DMS114 treated with DMSO at 0.1 percent for 48 hours (cell line): ENCODE measurements at regions not wholly inside any gene's neighbourhood (a gene's known extent, or its start where the extent isn't known, plus 50 kb on each side); places are given as distances from the start of the nearest gene placed in this dataset.

Experiments used
- DNase-seq: peaks from one replicate; lab custom pipeline; 2025; ENCODE audit not compliant: unreplicated experiment; lab: John Stamatoyannopoulos, UW

DNA sequence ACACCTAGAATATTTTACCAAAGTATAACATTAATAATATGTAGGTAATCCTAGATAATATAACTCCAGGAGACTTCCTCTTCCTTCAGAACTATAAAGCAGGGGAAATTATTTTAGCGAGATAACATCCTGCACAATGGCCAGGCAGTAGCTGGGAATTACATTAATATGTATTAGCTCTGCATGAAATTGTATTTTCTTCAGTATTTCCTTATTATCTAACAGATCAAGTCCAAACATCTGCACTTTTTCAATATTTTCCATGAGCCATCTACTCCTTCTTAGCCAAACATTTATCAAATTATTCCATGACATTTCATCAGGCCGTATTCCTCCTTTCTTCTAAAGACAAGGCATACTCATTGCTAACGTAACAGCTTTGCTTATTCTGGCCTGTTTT is 98.8 kb upstream of the PCDH9 start:
- no peak for DNase-seq

DNA sequence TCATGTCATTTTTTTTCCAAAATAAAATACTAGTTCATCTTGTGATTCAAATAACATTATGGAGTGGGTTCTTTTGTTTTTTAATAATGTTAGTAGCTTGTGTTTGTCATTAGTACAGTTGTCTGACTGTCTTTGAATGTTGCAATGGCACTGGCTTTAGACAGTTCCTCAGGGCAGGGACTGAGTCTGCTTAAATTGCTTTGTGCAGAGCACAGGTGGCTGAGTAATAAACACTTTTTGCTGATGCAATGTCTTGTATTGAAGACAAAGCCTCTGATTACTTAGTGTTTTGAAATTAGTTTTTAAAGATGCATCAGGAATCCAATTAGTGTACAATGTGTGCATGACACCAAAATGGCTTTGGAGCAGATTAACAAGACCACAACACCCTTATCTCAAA is 88.7 kb upstream of the PCDH9 start:
- no peak for DNase-seq

DNA sequence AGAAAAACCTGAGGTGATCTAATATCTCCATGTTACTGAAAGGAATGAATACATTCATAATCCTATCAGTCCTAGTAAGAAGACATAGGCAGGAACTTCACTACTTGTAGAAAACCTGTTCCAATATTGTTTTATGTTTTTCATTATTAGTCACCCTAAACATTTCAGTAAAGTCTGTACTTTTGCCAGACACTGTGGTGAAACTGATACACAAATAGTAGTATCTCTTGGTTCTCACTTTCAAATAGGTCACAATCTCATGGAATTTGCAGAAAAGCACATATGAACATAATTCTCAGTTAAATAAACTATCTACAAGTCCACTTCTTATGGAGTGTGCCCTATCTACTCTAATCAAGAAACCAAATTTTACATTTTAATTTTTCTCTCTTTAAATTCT is 88.3 kb upstream of the PCDH9 start:
- DNase-seq = no peak

DNA sequence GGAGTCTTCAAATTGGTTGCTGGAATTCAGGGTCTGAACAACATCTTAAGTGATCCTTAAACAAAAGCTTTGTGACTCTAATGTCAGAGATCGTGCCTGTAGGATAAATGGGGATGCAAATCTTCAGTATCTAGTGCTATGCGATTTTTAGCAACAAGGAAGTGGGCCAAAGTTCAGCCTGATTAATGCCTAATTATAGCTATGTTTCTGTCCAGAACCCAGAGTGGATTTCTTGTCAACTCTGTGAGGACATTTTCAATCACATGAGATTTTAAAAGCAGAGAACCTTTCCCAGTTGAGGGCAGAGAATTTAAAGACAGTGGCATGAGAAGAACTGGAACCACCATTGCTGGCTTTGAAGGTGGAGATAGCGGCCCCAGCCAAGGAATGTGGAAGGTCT is 84.3 kb upstream of the PCDH9 start:
- no peak for DNase-seq

DNA sequence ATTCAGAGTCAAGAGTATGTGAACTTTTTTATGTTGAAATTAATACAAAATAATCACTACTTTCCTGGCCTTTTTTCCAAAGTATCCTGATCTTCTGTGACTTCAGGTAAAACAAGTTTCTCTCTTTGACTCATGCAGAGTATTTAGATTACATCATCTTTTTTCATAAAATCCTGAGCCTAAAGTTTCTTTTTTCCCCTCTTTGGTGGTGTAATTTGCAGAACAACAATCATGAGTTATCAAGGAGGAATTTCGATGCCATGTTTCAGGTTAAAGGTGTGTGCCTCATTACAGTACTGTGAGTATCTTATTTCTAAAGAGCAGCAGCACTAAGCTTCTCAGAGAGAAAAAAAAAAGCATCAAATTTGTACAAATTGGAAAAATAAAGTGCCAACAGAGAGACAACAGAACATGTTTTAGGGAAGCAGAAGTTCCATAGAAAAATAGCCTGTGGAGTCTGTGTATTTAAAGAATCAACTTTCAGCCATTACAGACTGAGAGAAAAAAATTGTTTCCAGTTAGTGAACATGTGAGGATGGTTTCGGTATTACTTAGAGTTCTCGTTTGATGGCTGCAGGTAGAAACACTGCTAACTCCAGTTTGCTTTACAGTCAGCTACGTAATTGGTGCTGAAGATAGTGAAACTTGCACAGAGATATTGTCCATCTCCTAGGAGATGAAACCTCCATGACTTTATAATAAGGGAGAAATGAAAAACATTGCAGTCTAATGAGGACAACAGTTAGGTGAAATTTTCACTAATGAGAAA is 78.1 kb upstream of the PCDH9 start:
- no peak for DNase-seq

DNA sequence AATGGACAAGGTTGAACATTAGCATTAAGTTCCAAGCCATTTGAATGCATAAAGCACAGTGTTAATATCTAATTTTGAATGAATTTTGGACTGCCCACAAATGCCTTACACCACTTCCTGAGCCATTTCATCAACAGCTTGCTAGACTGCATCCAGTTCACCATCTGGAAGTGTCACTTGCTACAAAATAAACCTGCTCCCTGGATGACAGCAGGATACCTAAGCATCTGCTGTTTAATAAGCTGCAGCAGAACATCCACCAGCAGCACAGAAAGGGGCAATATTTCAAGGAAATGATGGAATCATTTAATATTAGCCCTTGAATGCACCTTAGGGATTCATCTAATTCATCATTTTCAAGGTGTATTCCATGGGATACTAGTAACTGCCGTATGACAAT is 76.6 kb upstream of the PCDH9 start:
- no peak for DNase-seq

DNA sequence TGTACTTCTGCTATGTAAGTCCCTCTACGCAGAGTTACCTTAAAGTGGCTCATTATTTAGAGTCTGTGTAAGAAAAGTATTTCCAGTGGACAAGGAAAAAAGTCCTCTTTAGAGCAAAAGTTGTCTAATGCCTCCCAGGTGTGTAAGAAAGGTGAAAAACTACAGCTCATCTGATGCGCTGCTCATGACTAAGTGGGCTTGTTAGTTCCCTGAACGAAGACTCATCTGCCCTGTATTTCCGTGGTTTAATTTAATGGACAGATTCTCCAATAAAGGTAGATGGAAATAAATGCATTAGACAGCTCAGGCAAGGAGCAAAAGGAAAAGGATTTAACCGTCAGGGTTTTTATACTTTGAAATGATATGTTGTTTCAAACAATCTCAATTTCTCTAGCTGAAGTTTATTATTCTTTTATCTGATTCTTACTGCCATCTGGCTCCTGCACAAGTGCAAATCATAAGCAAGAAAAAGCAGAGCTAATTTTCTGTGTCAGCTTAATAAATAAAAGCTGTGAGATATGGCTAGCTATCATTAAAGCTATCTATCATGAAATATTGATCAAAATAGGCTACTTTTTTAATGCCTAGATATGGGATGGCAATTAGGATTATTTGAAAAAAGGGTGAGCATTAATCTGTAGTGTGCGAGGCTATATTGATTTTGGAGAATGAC is 73.7 kb upstream of the PCDH9 start:
- DNase-seq = no peak

DNA sequence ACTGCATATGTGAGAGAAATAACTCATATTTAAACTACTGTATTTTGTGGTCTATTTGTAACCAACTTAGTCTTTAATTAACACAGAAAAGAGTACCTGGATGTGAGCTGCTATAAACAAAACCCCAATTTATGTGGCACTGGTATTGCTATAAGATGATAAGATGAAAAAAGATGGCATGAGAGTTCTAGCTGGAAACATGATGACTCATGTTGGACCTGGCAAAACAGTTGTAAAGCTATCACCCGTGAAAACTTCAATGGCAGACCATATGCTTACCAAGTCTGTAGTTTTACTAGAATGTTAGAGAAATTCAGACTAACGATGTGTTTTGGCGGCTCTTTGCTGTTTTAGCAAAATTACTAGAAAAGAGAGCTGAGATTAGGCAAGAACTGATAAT is 69.6 kb upstream of the PCDH9 start:
- DNase-seq = no peak

DNA sequence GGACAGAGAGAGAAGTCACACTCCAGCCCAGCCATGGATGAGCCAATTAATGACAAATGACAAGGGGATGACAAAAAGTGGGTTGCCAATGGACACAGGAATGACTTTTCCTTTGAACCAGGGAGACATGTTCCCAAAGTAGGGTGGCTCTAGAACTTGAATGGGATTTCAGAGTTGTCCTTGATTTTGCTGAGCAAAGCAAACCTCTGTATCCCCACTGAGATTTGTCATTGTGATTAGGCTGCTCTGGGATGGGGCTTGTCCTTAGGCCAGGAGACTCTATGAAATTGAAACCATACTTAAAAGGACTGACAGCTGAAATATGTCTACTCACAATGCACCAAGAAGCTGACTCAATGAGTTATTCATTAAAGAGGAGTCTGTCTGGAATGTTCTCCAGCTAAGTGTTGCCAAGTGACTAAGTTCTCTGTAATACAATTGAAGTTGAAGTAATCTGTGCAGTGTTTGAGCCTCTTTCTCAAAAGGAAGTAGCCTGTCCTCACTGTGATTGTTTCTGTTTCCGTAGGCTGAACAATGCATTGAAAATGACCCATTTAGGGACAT is 69.0 kb upstream of the PCDH9 start:
- DNase-seq = no peak

DNA sequence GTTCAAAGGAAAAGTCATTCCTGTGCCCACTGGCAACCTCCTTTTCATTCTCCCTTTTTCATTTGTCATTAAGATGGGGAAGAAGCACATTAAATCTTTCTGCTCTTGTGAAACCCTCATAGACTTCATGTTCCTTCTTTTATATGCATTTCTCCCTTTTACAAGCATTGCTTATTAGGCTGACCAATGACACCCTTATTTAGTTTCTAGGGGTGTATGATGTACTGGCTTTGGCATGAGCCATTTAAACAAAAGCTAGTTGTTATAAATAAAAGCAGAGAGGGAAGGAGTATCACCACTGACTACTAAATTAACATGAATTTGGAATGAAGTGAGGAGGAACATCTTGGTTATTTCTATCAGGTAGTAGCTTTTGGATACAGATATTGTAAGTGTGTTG is 68.2 kb upstream of the PCDH9 start:
- DNase-seq = no peak

DNA sequence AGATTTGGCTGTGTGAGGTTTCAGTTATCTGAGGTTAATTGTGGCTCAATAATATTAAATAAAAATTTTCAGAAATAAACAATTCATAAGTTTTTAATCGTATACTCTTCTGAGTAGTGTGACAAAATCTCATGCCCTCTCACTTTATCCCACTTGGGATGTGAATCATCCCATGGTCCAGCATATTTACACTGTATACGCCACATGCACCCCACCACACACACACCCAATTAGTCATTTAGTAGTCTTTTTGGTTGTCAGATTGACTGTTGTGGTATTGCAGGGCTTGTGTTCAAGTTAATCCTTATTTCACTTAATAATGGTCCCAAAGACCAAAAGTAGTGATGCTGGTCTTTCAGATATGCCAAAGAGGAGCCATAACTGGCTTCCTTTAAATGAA is 66.4 kb upstream of the PCDH9 start:
- no peak for DNase-seq

DNA sequence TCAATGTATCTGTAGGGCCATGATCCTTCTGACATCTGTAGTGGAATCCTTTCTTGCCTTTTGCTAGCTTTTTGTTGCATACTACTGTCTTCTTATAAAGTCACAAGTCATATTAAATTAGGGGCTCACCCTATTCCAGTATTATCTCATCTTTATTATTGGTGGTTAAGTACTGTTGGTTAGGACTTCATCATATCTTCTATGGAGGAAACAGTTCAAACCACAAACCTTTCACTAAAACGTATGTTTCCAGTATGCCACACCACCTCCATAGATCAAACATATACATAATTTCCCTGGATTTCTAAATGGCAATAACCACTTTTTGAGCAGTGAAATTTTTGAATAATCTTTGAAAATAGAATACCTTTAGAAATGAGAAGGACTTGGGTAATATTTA is 62.8 kb upstream of the PCDH9 start:
- no peak for DNase-seq

DNA sequence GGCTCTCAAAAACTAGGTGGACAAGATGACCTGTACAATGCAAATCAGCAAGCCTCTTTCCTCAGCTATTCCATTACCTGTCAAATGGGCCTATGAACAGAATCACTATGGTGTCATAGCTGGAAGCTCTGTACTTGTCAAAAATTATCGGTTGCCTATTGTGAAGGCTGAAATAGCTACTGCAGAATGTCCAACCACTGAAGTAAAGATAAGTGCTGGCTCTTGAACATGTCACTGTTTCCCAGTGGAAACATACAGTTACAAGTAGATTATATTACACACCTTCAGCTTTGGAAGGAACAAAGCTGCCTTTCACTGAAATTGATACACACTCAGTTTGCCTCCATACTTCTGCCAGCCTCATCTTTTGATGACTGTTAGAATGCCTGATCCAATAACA is 55.5 kb upstream of the PCDH9 start:
- no peak for DNase-seq

DNA sequence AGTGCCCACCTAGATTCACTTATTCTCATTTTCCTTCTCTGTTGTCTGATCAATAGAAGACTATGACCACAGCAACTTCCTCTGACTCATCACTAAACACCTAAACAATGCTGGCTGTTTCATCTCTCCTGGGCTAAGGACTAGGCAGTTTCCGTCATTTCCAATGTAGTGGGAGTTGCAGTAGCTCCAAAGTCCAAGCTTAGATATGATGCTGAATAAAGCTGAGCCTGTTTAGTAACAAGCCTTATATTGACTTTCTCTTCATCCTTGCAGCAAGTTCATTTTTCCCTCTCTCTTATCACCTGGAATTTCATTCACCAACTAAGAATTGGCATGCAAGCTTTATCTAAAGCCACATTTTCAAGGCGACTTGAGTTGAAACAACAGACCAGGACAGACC is 53.5 kb upstream of the PCDH9 start:
- no peak for DNase-seq

DNA sequence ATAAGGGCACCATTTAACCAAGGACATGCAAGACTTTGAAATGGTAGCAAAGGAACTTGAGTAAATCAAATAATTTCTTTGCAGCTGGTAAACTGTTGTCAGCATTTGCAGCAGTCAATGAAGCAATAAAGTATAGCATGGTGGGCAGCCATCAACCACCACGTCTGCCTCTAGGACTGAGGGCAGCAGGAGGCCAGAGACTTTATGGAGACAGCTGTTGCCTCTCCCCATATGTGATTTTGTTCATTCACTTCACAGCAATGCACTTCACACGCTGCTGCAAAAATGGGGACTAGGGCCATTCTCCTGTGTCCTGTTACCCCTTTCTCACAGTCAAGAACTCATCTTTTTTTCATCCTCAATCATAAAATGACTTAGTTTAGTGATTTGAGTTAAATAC is 51.3 kb upstream of the PCDH9 start:
- no peak for DNase-seq
